Common myeloid progenitor, CD34-positive (primary cell): ENCODE measurements at regions not wholly inside any gene's neighbourhood (a gene's known extent, or its start where the extent isn't known, plus 50 kb on each side); places are given as distances from the start of the nearest gene placed in this dataset.
"Not testable (repeated sequence)": the region's sequence is repeated elsewhere in the genome, so short reads cannot be mapped to it uniquely, and the experiment has no call there.

ENCODE experiments used
- CTCF ChIA-PET: fragments of 350-600 bp; sonication (Branson Sonifier 250); formaldehyde crosslinking; loops from one replicate; lab custom pipeline; 2021; ENCODE audit warnings: antibody characterized with exemption; lab: Charles Lee
- POLR2A ChIA-PET: fragments of 350-600 bp; sonication (Branson Sonifier 250); formaldehyde crosslinking; loops from one replicate; lab custom pipeline; 2021; ENCODE audit warnings: antibody characterized with exemption; lab: Charles Lee
- DNase-seq, 3 donors: peaks; one replicate each; pipeline versions ENCODE4 v3.0.0 to v3.0.0-alpha.2; 2013
- H3K27ac ChIP-seq, 2 experiments: 1 replicate in 1 of 2; 2 replicates in 1 of 2; pipeline ENCODE4 v1.7.0; 2013; ENCODE audit warnings: inconsistent platforms in 2 of 2, low read length in 2 of 2, mild to moderate bottlenecking in 2 of 2, low read depth in 1 of 2, moderate library complexity in 1 of 2; ENCODE audit not compliant: severe bottlenecking in 2 of 2, insufficient read depth in 1 of 2, poor library complexity in 1 of 2
- H3K27me3 ChIP-seq, 5 experiments: replicated peaks in 2 of 5; 1 replicate in 3 of 5; 2 replicates in 2 of 5; pipeline versions ENCODE4 v1.6.1 to v1.7.0; 2013; ENCODE audit warnings: low read length in 4 of 5, mild to moderate bottlenecking in 2 of 5, moderate library complexity in 2 of 5, inconsistent platforms in 1 of 5; ENCODE audit not compliant: insufficient read depth in 5 of 5, control insufficient read depth in 4 of 5
- H3K36me3 ChIP-seq, 4 experiments: 1 replicate in 2 of 4; 2 replicates in 2 of 4; pipeline versions ENCODE4 v1.6.1 to v1.7.0; 2013; ENCODE audit warnings: low read length in 3 of 4, control low read depth in 1 of 4, mild to moderate bottlenecking in 1 of 4; ENCODE audit not compliant: control insufficient read depth in 4 of 4, insufficient read depth in 4 of 4
- H3K4me1 ChIP-seq, 4 experiments: 1 replicate in 3 of 4; 2 replicates in 1 of 4; pipeline versions ENCODE4 v1.6.1 to v1.7.1; 2013; ENCODE audit warnings: low read length in 3 of 4, mild to moderate bottlenecking in 3 of 4, control low read depth in 1 of 4, inconsistent platforms in 1 of 4, moderate library complexity in 1 of 4; ENCODE audit not compliant: control insufficient read depth in 4 of 4, insufficient read depth in 4 of 4; ENCODE audit errors: control extremely low read depth in 1 of 4
- H3K4me3 ChIP-seq, 7 experiments: 1 replicate in 4 of 7; 2 replicates in 3 of 7; pipeline versions ENCODE4 v1.5.1 to v1.7.0; 2013; ENCODE audit warnings: mild to moderate bottlenecking in 7 of 7, low read length in 6 of 7, moderate library complexity in 6 of 7, inconsistent platforms in 2 of 7, low read depth in 2 of 7, control low read depth in 1 of 7; ENCODE audit not compliant: insufficient read depth in 4 of 7, control insufficient read depth in 1 of 7; ENCODE audit errors: extremely low read depth in 1 of 7
- H3K9me3 ChIP-seq, 5 experiments: 1 replicate in 4 of 5; 2 replicates in 1 of 5; pipeline versions ENCODE4 v1.6.1 to v1.7.1; 2013; ENCODE audit warnings: low read length in 4 of 5, mild to moderate bottlenecking in 2 of 5, inconsistent platforms in 1 of 5, low read depth in 1 of 5, moderate library complexity in 1 of 5; ENCODE audit not compliant: control insufficient read depth in 4 of 5, insufficient read depth in 2 of 5; ENCODE audit errors: control extremely low read depth in 1 of 5
- WGBS: methylation state at CpG from one replicate; pipeline ENCODE4 v1.1.5; 2013; ENCODE audit not compliant: insufficient coverage; 5-methylcytosine and 5-hydroxymethylcytosine counted together

- POLR2A ChIA-PET, H3K36me3 ChIP-seq, CTCF ChIA-PET, H3K9me3 ChIP-seq, H3K4me3 ChIP-seq, H3K27me3 ChIP-seq, H3K27ac ChIP-seq, H3K4me1 ChIP-seq, DNase-seq: not testable (repeated sequence)
- WGBS: 100% methylated on average over 1 of the region's 4 CpGs
Observed at GRCh38 chr11:116338500-116338899, 434.3 kb downstream of the BUD13 start.

- Histone ChIP-seq H3K27ac (no peak overlapping the region), H3K27me3 (peaks cover 0 to 2% (median 0%) of the 10 kb centered on the region in 5 experiments), H3K9me3 (peaks cover 0 to 10% (median 3%) of the 10 kb centered on the region in 5 experiments), H3K36me3 (no peaks in the 10 kb centered on the region), H3K4me1 (no peaks in the 10 kb centered on the region), H3K4me3 (no peak overlapping the region)
- CTCF ChIA-PET: no interaction called here
- 71% methylated on average over 1 of the region's 1 CpG for WGBS
- POLR2A ChIA-PET: no interaction called here
- DNase-seq: no peak
Observed at GRCh38 chr11:116336540-116336939, 436.2 kb downstream of the BUD13 start.

GRCh38 chr11:116335891-116336290 is 436.9 kb downstream of the BUD13 start:
- WGBS: 97% methylated on average over 3 of the region's 3 CpGs
- CTCF ChIA-PET: no interaction called here
- no peak for DNase-seq
- Histone ChIP-seq H3K27me3 (peaks cover 0 to 2% (median 0%) of the 10 kb centered on the region in 5 experiments), H3K36me3 (no peaks in the 10 kb centered on the region), H3K4me1 (no peaks in the 10 kb centered on the region), H3K27ac (no peak overlapping the region), H3K9me3 (peaks cover 0 to 10% (median 3%) of the 10 kb centered on the region in 5 experiments), H3K4me3 (no peak overlapping the region)
- POLR2A ChIA-PET: no interaction called here

GRCh38 chr11:116335078-116335477 is 437.7 kb downstream of the BUD13 start:
- DNase-seq: no peak
- H3K4me1 ChIP-seq: no peaks in the 10 kb centered on the region
- POLR2A ChIA-PET: no interaction called here
- H3K27me3 ChIP-seq: peaks cover 0 to 2% (median 0%) of the 10 kb centered on the region in 5 experiments
- no peak overlapping the region for H3K27ac ChIP-seq
- WGBS: no CpG with 5 or more reads among the region's 1 CpG
- CTCF ChIA-PET: no interaction called here
- no peak overlapping the region for H3K4me3 ChIP-seq
- H3K9me3 ChIP-seq: peaks cover 0 to 10% (median 3%) of the 10 kb centered on the region in 5 experiments
- no peaks in the 10 kb centered on the region for H3K36me3 ChIP-seq

- CTCF ChIA-PET: no interaction called here
- Histone ChIP-seq H3K4me1 (no peaks in the 10 kb centered on the region), H3K27me3 (peaks cover 0 to 2% (median 0%) of the 10 kb centered on the region in 5 experiments), H3K27ac (no peak overlapping the region), H3K9me3 (peaks cover 0 to 10% (median 3%) of the 10 kb centered on the region in 5 experiments), H3K4me3 (no peak overlapping the region), H3K36me3 (no peaks in the 10 kb centered on the region)
- no CpG with 5 or more reads among the region's 3 CpGs for WGBS
- no peak for DNase-seq
- POLR2A ChIA-PET: no interaction called here
Observed at GRCh38 chr11:116334596-116334995, 438.2 kb downstream of the BUD13 start.

- no peaks in the 10 kb centered on the region for H3K36me3 ChIP-seq
- peaks cover 0 to 10% (median 3%) of the 10 kb centered on the region in 5 experiments for H3K9me3 ChIP-seq
- no peak overlapping the region for H3K4me3 ChIP-seq
- WGBS: 52% methylated on average over 3 of the region's 3 CpGs
- DNase-seq: no peak
- no peak overlapping the region for H3K27ac ChIP-seq
- H3K27me3 ChIP-seq: no peaks in the 10 kb centered on the region
- POLR2A ChIA-PET: no interaction called here
- CTCF ChIA-PET: no interaction called here
- H3K4me1 ChIP-seq: no peaks in the 10 kb centered on the region
Observed at GRCh38 chr11:116333001-116333535, 439.7 kb downstream of the BUD13 start.

- CTCF ChIA-PET: no interaction called here
Observed at GRCh38 chr11:116332391-116332790, 440.4 kb downstream of the BUD13 start.

More at GRCh38 chr11:116332391-116332790, 440.4 kb downstream of the BUD13 start:
- 98% methylated on average over 5 of the region's 8 CpGs for WGBS
- peaks cover 0 to 6% (median 2%) of the 10 kb centered on the region in 5 experiments for H3K9me3 ChIP-seq
- no peak overlapping the region for H3K4me3 ChIP-seq
- no peaks in the 10 kb centered on the region for H3K36me3 ChIP-seq
- no peak overlapping the region for H3K27ac ChIP-seq
- no peaks in the 10 kb centered on the region for H3K4me1 ChIP-seq
- peaks cover 0 to 3% (median 0%) of the 10 kb centered on the region in 5 experiments for H3K27me3 ChIP-seq
- POLR2A ChIA-PET: no interaction called here
- DNase-seq: no peak
